ENCODE measurements at regions not wholly inside any gene's neighbourhood (a gene's known extent, or its start where the extent isn't known, plus 50 kb on each side); places are given as distances from the start of the nearest gene placed in this dataset.
"Not testable (repeated sequence)": the region's sequence is repeated elsewhere in the genome, so short reads cannot be mapped to it uniquely, and the experiment has no call there.

DNA sequence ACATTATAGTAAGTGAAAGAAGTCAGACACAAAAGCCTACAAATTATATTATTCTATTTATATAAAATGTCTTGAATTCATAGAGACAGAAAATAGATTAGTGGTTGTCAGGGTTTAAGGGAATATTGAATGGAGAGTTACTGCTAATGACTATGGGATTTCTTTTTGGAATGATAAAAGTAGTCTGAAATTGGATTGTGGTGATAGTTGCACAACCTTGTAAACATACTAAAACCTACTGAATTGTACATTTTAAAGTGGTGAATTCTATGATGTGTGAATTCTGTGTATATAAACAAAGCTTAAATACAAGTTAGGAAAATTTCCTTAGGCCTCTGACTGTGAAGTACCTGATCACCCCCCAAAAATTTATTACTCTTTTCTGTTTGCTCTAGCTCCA lies 343.1 kb downstream of the TFAP2B start:
- no peak overlapping the region for H3K9ac ChIP-seq
- H3K4me1 ChIP-seq, result peaks cover 2% of the 10 kb centered on the region; the same call in 1 of the 2 replicates
- no peaks in the 10 kb centered on the region for H4K20me1 ChIP-seq
- H3K36me3 ChIP-seq, result no peaks in the 10 kb centered on the region
- no peaks in the 10 kb centered on the region for H3K27me3 ChIP-seq
- H3K27ac ChIP-seq, result no peak overlapping the region
- H3K4me2 ChIP-seq, result no peak overlapping the region
- H3K4me3 ChIP-seq, result no peak overlapping the region
- no peak for TF ChIP-seq Cebpa-rat (IDR thresholded peaks at IDR 0.05)
- H3K9me3 ChIP-seq, result 0 out of 2 replicates have a peak, but pooled peaks cover 13% of the 10 kb centered on the region

DNA sequence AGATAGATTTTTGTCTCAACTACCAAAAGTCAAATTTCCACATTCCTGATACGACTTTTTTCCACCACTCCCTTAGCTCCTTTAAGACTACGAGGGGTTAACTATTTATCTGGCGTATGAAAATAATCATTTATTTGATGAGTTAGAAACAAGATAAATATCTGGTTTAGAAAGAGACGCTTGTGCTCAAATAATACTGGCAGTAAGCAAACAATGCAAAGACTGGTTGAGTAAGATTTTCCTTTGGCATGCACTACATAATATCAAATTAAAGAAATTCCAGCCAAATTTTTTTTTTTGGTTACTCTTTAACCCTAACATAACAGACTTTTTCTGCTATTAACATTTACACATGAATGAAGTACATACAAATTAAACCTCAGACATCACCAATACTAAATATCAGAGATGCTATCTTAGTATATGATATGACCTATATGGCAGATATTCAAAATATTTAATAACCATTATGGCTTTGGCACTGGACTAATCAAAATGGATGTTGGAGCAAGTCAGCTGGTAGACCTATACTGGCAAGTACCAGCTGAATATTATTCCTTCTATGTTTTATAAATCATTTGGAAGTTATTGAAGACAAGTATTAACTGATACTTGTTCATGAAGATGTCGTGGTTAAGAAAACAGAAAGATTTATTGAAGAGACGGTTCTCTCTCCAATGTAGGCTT lies 345.3 kb downstream of the TFAP2B start:
- H3K9me3 ChIP-seq, result 0 out of 2 replicates have a peak, but pooled peaks cover 4% of the 10 kb centered on the region
- H3K4me3 ChIP-seq, result no peak overlapping the region
- H4K20me1 ChIP-seq, result no peaks in the 10 kb centered on the region
- H3K27ac ChIP-seq, result no peak overlapping the region
- peaks cover 13% of the 10 kb centered on the region; the same call in 1 of the 2 replicates for H3K4me1 ChIP-seq
- H3K36me3 ChIP-seq, result no peaks in the 10 kb centered on the region
- TF ChIP-seq Cebpa-rat (IDR thresholded peaks at IDR 0.05), result no peak
- H3K4me2 ChIP-seq, result no peak overlapping the region
- no peak overlapping the region for H3K9ac ChIP-seq
- no peaks in the 10 kb centered on the region for H3K27me3 ChIP-seq

DNA sequence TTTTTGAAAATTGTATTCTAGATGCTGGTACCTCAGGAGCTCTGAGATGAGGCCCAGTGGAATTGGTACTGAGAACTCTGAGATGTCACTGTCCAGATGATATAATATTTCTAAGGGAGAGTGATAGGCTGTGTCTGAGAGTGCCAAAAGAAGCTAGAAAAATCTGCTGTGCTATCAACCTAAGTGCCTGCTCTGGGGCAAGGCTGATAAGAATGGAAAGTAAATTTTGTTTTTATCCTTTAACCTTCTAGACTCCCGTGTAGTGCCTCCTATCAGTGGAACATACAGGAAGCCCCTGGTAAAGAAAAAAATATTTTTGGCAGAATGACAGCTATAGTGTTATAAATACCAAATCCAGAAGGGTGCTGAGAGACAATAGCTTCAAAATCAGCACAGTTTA lies 348.2 kb downstream of the TFAP2B start:
- Histone ChIP-seq H3K36me3 (no peaks in the 10 kb centered on the region), H3K9ac (no peak overlapping the region), H3K9me3 (no peaks in the 10 kb centered on the region), H3K27me3 (no peaks in the 10 kb centered on the region), H3K27ac (no peak overlapping the region), H3K4me2 (peak overlapping the region; percentile 44), H4K20me1 (no peaks in the 10 kb centered on the region), H3K4me1 (peaks cover 13% of the 10 kb centered on the region; the same call in 1 of the 2 replicates), H3K4me3 (no peak overlapping the region)
- no peak for TF ChIP-seq Cebpa-rat (IDR thresholded peaks at IDR 0.05)

DNA sequence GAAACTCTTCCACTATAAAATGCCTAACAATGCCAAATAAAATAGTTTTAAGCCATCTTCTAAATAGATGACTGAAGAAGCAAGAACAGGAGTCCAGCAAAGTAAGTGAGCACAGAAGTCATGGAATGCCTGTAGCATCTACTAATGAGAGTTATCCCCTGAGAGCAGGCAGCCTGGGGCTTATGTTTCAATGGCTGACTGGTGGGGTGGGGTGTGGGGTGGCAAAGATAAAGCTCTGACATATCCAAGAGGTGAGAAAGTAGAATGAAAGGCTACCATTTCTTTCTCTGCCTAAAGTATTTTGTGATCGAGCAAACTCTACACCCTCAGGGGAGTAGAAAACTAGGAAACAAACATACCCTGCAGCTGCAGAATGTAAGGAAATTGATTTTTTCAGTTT lies 348.8 kb downstream of the TFAP2B start:
- H3K27ac ChIP-seq, result 0 out of 2 replicates have a peak overlapping the region, but pooled peaks have one; percentile 9
- H3K4me3 ChIP-seq, result no peak overlapping the region
- H4K20me1 ChIP-seq, result no peaks in the 10 kb centered on the region
- no peak for TF ChIP-seq Cebpa-rat (IDR thresholded peaks at IDR 0.05)
- H3K27me3 ChIP-seq, result no peaks in the 10 kb centered on the region
- H3K4me2 ChIP-seq, result peak overlapping the region; percentile 44
- H3K9me3 ChIP-seq, result no peaks in the 10 kb centered on the region
- H3K9ac ChIP-seq, result no peak overlapping the region
- peaks cover 13% of the 10 kb centered on the region; the same call in 1 of the 2 replicates for H3K4me1 ChIP-seq
- H3K36me3 ChIP-seq, result no peaks in the 10 kb centered on the region

DNA sequence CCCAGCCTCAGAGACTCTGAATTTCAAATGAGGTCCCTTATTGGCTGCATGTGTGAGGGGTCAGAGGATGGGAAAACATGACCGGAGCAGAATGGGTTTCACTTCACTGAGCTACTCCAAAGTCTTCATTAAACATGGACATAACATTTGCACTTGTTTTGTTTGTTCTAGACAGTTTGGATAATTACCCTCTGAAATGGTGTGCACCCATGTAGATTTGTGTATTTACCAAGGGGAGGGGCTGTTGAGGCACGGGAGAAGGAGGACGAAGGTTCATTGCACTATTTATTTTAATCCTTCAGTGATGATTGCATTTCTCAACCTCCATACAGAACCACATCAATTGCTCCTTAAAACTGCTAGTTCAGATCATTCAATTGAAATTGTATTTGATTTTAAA lies 364.2 kb downstream of the TFAP2B start:
- H3K36me3 ChIP-seq, result no peaks in the 10 kb centered on the region
- H3K9ac ChIP-seq, result no peak overlapping the region
- H3K4me1 ChIP-seq, result no peaks in the 10 kb centered on the region
- no peak for TF ChIP-seq Cebpa-rat (IDR thresholded peaks at IDR 0.05)
- no peak overlapping the region for H3K4me2 ChIP-seq
- H3K27ac ChIP-seq, result no peak overlapping the region
- no peaks in the 10 kb centered on the region for H3K27me3 ChIP-seq
- no peaks in the 10 kb centered on the region for H3K9me3 ChIP-seq
- no peak overlapping the region for H3K4me3 ChIP-seq
- H4K20me1 ChIP-seq, result no peaks in the 10 kb centered on the region

DNA sequence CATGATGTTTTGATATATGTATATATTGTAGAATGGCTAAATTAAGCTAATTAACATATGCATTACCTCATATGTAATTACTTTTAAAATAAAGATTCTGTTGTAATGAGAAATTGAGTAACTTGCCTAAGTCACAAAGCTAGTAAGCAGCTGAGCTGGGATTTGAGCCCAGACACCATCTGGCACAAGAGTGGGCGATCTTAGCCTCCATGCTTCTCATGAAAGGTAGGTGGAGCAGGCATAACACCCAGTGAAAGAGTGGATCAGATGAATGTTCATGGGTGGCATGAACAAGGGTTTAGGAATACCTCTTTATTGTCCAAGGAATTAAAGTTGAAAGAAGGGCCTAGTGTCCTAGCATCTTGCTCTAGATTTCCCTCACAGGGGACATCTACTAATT lies 365.4 kb downstream of the TFAP2B start:
- no peaks in the 10 kb centered on the region for H3K36me3 ChIP-seq
- no peak for TF ChIP-seq Cebpa-rat (IDR thresholded peaks at IDR 0.05)
- H3K4me1 ChIP-seq, result no peaks in the 10 kb centered on the region
- H3K9me3 ChIP-seq, result no peaks in the 10 kb centered on the region
- no peaks in the 10 kb centered on the region for H3K27me3 ChIP-seq
- no peak overlapping the region for H3K27ac ChIP-seq
- H4K20me1 ChIP-seq, result no peaks in the 10 kb centered on the region
- H3K4me2 ChIP-seq, result no peak overlapping the region
- no peak overlapping the region for H3K4me3 ChIP-seq
- no peak overlapping the region for H3K9ac ChIP-seq

DNA sequence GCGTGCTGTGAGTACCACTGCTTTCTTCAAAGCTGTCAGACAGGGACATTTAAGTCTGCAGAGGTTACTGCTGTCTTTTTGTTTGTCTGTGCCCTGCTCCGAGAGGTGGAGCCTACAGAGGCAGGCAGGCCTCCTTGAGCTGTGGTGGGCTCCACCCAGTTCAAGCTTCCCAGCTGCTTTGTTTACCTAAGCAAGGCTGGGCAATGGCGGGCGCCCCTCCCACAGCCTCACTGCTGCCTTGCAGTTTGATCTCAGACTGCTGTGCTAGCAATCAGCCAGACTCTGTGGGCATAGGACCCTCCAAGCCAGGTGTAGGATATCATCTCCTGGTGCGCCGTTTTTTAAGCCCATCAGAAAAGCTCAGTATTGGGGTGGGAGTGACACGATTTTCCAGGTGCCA lies 374.5 kb downstream of the TFAP2B start:
- H3K27me3 ChIP-seq, H3K9me3 ChIP-seq, H4K20me1 ChIP-seq, H3K4me1 ChIP-seq, H3K9ac ChIP-seq, H3K4me3 ChIP-seq, H3K27ac ChIP-seq, H3K4me2 ChIP-seq, H3K36me3 ChIP-seq: not testable (repeated sequence)

DNA sequence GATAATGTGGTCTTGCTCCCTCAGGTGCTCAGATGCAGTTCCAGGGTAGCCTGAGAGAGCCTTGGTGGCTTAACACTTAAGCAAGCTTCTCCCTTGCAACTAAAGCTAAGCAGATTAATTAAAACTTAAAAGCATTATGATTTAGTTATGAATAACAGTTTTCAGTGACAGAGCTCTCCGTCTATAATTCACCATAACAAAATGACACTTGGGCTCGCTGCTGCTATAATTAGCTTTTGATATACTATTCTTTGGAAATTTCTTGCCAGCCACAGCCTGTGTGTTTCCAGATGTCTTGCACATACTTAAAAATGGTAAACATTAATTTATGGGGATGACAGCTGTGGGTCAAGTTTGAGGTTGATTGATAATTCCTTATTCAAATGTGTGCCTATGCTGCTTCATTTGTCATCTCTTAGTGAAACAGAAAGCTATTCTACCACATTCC lies 380.5 kb downstream of the TFAP2B start:
- no peak overlapping the region for H3K4me3 ChIP-seq
- H3K4me1 ChIP-seq, result no peaks in the 10 kb centered on the region
- H4K20me1 ChIP-seq, result no peaks in the 10 kb centered on the region
- H3K27me3 ChIP-seq, result no peaks in the 10 kb centered on the region
- H3K27ac ChIP-seq, result no peak overlapping the region
- no peak overlapping the region for H3K4me2 ChIP-seq
- no peak overlapping the region for H3K9ac ChIP-seq
- H3K36me3 ChIP-seq, result no peaks in the 10 kb centered on the region
- no peaks in the 10 kb centered on the region for H3K9me3 ChIP-seq
- no peak for TF ChIP-seq Cebpa-rat (IDR thresholded peaks at IDR 0.05)

DNA sequence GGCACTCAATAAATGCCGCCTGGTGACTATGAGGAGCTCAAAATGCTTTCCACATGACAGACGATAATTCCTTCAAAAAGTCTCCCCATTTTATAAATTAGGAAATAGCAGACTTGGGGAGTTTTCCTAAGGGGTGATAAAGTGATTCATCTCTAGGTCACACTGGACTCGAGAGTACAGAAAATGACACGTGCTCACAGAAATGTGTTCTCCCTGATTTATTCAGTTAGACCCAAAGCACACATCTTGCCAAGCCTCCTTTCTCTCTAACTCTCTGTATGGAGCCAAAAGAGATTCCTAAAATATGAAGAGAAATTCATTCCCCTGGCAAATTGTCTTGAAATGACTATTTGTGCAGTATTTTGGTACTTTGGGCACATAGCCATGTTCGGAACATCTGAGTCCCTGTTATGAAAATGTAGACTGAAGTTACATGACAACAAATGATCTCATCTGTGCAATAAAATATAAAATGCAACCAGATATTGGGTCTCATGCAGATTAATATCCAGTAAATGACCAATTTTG lies 381.1 kb downstream of the TFAP2B start:
- Histone ChIP-seq H3K27me3 (no peaks in the 10 kb centered on the region), H3K9ac (no peak overlapping the region), H3K4me1 (no peaks in the 10 kb centered on the region), H3K36me3 (no peaks in the 10 kb centered on the region), H4K20me1 (no peaks in the 10 kb centered on the region), H3K4me2 (no peak overlapping the region), H3K9me3 (no peaks in the 10 kb centered on the region), H3K27ac (no peak overlapping the region), H3K4me3 (no peak overlapping the region)
- TF ChIP-seq Cebpa-rat (IDR thresholded peaks at IDR 0.05), result no peak

DNA sequence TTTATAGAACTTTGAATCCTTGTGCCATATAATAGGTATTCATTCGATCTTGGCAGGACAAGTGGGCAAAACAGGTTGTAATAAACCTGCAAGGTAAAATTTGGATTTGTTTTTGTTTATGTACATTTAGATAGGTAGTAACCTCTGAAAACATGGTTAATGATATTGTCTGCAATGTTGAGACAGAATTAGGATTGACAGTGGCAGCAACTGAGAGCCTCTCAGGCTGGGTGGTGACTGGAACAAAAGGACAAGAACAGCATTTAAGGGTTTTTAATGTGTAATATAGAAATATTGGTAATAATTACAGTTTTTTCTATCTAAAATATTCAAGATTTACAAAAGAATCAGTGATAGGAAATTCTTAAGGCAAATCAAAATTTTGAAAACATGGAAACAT lies 382.0 kb downstream of the TFAP2B start:
- H3K9me3 ChIP-seq, result no peaks in the 10 kb centered on the region
- H3K9ac ChIP-seq, result no peak overlapping the region
- no peak overlapping the region for H3K27ac ChIP-seq
- TF ChIP-seq Cebpa-rat (IDR thresholded peaks at IDR 0.05), result no peak
- H3K27me3 ChIP-seq, result no peaks in the 10 kb centered on the region
- no peak overlapping the region for H3K4me3 ChIP-seq
- no peak overlapping the region for H3K4me2 ChIP-seq
- H3K4me1 ChIP-seq, result no peaks in the 10 kb centered on the region
- no peaks in the 10 kb centered on the region for H3K36me3 ChIP-seq
- no peaks in the 10 kb centered on the region for H4K20me1 ChIP-seq

DNA sequence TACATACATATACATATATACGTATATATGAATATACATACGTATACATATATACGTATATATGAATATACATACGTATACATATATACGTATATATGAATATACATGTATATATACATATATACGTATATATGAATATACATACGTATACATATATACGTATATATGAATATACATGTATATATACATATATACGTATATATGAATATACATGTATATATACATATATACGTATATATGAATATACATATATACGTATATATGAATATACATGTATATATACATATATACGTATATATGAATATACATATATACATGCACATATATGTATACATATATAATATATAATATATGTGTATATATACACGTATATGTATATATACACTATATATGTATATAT lies 384.0 kb downstream of the TFAP2B start:
- H3K4me3 ChIP-seq, H3K27ac ChIP-seq, H4K20me1 ChIP-seq, H3K4me1 ChIP-seq, H3K9ac ChIP-seq, H3K27me3 ChIP-seq, H3K4me2 ChIP-seq, H3K9me3 ChIP-seq, H3K36me3 ChIP-seq: not testable (repeated sequence)

Data from BLaER1 (cell line).